Endothelial cell of umbilical vein (primary cell): ENCODE measurements at regions not wholly inside any gene's neighbourhood (a gene's known extent, or its start where the extent isn't known, plus 50 kb on each side); places are given as distances from the start of the nearest gene placed in this dataset.

Experiments used
- BruUV-seq: library from RNA; stranded (reverse); fragments of 400-500 nt; replicated peaks from 2 replicates; lab custom pipeline; 2021; lab: Mats Ljungman, UMichigan
- CTCF ChIA-PET: fragments of 300-600, 350-600 bp; sonication (Branson Sonifier 250); formaldehyde crosslinking; loops from one replicate; lab custom pipeline; 2021; ENCODE audit warnings: antibody characterized with exemption, inconsistent platforms; lab: Charles Lee
- POLR2A ChIA-PET: fragments of 300-600, 350-600 bp; sonication (Branson Sonifier 250); formaldehyde crosslinking; loops from one replicate; lab custom pipeline; 2021; ENCODE audit warnings: antibody characterized with exemption, inconsistent platforms; lab: Charles Lee
- DNase-seq: peaks from one replicate; pipeline ENCODE4 v3.0.0-alpha.2; 2011; ENCODE audit warnings: low read depth, low spot score
- FAIRE-seq: peaks from 2 replicates; lab custom pipeline; 2011; peaks lifted over from hg19 to GRCh38; lab: Jason Lieb, UNC
- H2AFZ ChIP-seq: 2 replicates; pipeline ENCODE4 v1.6.0; 2012; ENCODE audit warnings: low read depth, low read length, control low read depth, inconsistent platforms
- H3K27ac ChIP-seq: 2 replicates; pipeline ENCODE4 v1.5.1; 2011; ENCODE audit warnings: low read depth, mild to moderate bottlenecking, control low read depth, low read length, moderate library complexity; ENCODE audit not compliant: insufficient read depth
- H3K27me3 ChIP-seq, 2 experiments: 2 replicates each; pipeline versions ENCODE4 v1.6.0 to v1.6.1; 2011; ENCODE audit warnings: low read length in 2 of 2, mixed read lengths in 1 of 2; ENCODE audit not compliant: control insufficient read depth in 2 of 2, insufficient read depth in 2 of 2
- H3K36me3 ChIP-seq, 2 experiments: 2 replicates in 1 of 2; 3 replicates in 1 of 2; pipeline ENCODE4 v1.5.1; 2011; ENCODE audit warnings: low read length in 2 of 2, mild to moderate bottlenecking in 1 of 2, moderate library complexity in 1 of 2; ENCODE audit not compliant: control insufficient read depth in 2 of 2, insufficient read depth in 2 of 2; ENCODE audit errors: extremely low read depth in 1 of 2
- H3K4me1 ChIP-seq: 3 replicates; pipeline ENCODE4 v1.5.1; 2011; ENCODE audit warnings: mild to moderate bottlenecking, low read length; ENCODE audit not compliant: control insufficient read depth, insufficient read depth; ENCODE audit errors: extremely low read depth
- H3K4me2 ChIP-seq: 2 replicates; pipeline ENCODE4 v1.6.1; 2011; ENCODE audit warnings: low read length, control low read depth, mixed read lengths; ENCODE audit not compliant: insufficient read depth
- H3K4me3 ChIP-seq, 3 experiments: fragments of 200-600 bp in 1 of 3; sonication (generic), shearing (Covaris generic) in 1 of 3; replicated peaks in 1 of 3; 2 replicates each; pipeline ENCODE4 v1.5.1; 2011 to 2016; ENCODE audit warnings: control low read depth in 3 of 3, low read length in 3 of 3, mild to moderate bottlenecking in 2 of 3, inconsistent platforms in 1 of 3, low read depth in 1 of 3, moderate library complexity in 1 of 3; ENCODE audit not compliant: insufficient read depth in 1 of 3
- H3K79me2 ChIP-seq: 2 replicates; pipeline ENCODE4 v1.6.0; 2012; ENCODE audit warnings: low read length, inconsistent platforms; ENCODE audit not compliant: control insufficient read depth, insufficient read depth
- H3K9ac ChIP-seq: replicated peaks from 2 replicates; pipeline ENCODE3; 2011; ENCODE audit warnings: low read length, control low read depth; ENCODE audit not compliant: insufficient read depth; ENCODE audit errors: extremely low read depth
- H3K9me1 ChIP-seq: replicated peaks from 3 replicates; pipeline ENCODE4 v1.6.0; 2011; ENCODE audit warnings: mild to moderate bottlenecking, low read length; ENCODE audit not compliant: control insufficient read depth, insufficient read depth; ENCODE audit errors: extremely low read depth
- H3K9me3 ChIP-seq: replicated peaks from 2 replicates; pipeline ENCODE4 v1.5.1; 2012; ENCODE audit warnings: low read length, inconsistent platforms; ENCODE audit not compliant: control insufficient read depth, insufficient read depth
- H4K20me1 ChIP-seq: replicated peaks from 2 replicates; pipeline ENCODE3; 2011; ENCODE audit warnings: mild to moderate bottlenecking, low read length; ENCODE audit not compliant: control insufficient read depth, insufficient read depth; ENCODE audit errors: extremely low read depth
- CTCF ChIP-seq, 2 donors: IDR thresholded peaks; 1 replicate in 1 of 2; 2 replicates in 1 of 2; pipeline ENCODE4 v1.5.1; 2011; ENCODE audit warnings: low read length in 2 of 2, mild to moderate bottlenecking in 2 of 2, moderate library complexity in 2 of 2, control low read depth in 1 of 2, inconsistent platforms in 1 of 2, low read depth in 1 of 2; ENCODE audit not compliant: insufficient read depth in 1 of 2; ENCODE audit errors: extremely low read depth in 1 of 2
- EZH2 ChIP-seq: IDR thresholded peaks from 2 replicates; pipeline ENCODE4 v1.6.1; 2012; ENCODE audit warnings: borderline replicate concordance, low read depth, mild to moderate bottlenecking, moderate library complexity, low read length, inconsistent platforms; ENCODE audit not compliant: severe bottlenecking
- FOS ChIP-seq: IDR thresholded peaks from 2 replicates; pipeline ENCODE4 v1.6.1; 2011; ENCODE audit warnings: mild to moderate bottlenecking, low read length, moderate library complexity, borderline replicate concordance; ENCODE audit not compliant: insufficient read depth
- GATA2 ChIP-seq: IDR thresholded peaks from 2 replicates; pipeline ENCODE4 v1.7.0; 2011; ENCODE audit warnings: low read depth, mild to moderate bottlenecking, moderate library complexity, mixed read lengths, low read length; ENCODE audit not compliant: insufficient read length, insufficient read depth
- JUN ChIP-seq: IDR thresholded peaks from 2 replicates; pipeline ENCODE4 v1.6.1; 2011; ENCODE audit warnings: borderline replicate concordance, low read depth; ENCODE audit not compliant: insufficient read length, insufficient read depth
- MAX ChIP-seq: IDR thresholded peaks from 2 replicates; pipeline ENCODE4 v1.6.1; 2011; ENCODE audit not compliant: insufficient read depth, insufficient read length
- MYC ChIP-seq: IDR thresholded peaks from one replicate; pipeline ENCODE4 v1.6.1; 2011; ENCODE audit warnings: mild to moderate bottlenecking, low read depth, low read length
- POLR2A ChIP-seq: IDR thresholded peaks from 2 replicates; pipeline ENCODE4 v1.6.1; 2012; ENCODE audit warnings: low read depth, mild to moderate bottlenecking, control low read depth, low read length
- POLR2AphosphoS5 ChIP-seq: IDR thresholded peaks from 2 replicates; pipeline ENCODE4 v1.6.1; 2012; ENCODE audit warnings: low read depth, mild to moderate bottlenecking, control low read depth, low read length, moderate library complexity; ENCODE audit not compliant: insufficient read depth
- dilution Hi-C: fragments of 300-500 bp; cut with MboI; formaldehyde crosslinking; loops from one replicate; pipeline ENCODE4 v1.15.0; 2019; ENCODE audit warnings: low sequenced_read_pairs; ENCODE audit not compliant: extremely low pct_ligation_motif_present
- intact Hi-C: fragments of 100-400 bp; cut with micrococcal nuclease; formaldehyde crosslinking; loops from one replicate; pipeline ENCODE4 v1.10.0; 2022

- Histone ChIP-seq H3K9me1 (no peaks in the 10 kb centered on the region), H4K20me1 (no peaks in the 10 kb centered on the region), H3K9ac (no peak overlapping the region), H3K27ac (no peak overlapping the region), H3K9me3 (no peaks in the 10 kb centered on the region), H3K27me3 (no peaks in the 10 kb centered on the region), H3K79me2 (no peaks in the 10 kb centered on the region), H3K4me3 (no peak overlapping the region), H3K4me2 (no peak overlapping the region), H3K4me1 (no peaks in the 10 kb centered on the region), H3K36me3 (no peaks in the 10 kb centered on the region), H2AFZ (no peak overlapping the region)
- ChIA-PET CTCF (no interaction called here), POLR2A (no interaction called here)
- no peak for TF ChIP-seq MAX
- no peak for TF ChIP-seq EZH2
- no peak for TF ChIP-seq CTCF (IDR thresholded peaks at IDR 0.05; ENCODE audit: extremely low read depth in 1 of 2, insufficient read depth in 1 of 2, low read depth in 1 of 2, low read length in 2 of 2)
- TF ChIP-seq GATA2 = no peak
- no peak for TF ChIP-seq POLR2A
- DNase-seq = no peak
- intact Hi-C loops = no loop called here
- dilution Hi-C loops = no loop called here
- no peak for FAIRE-seq
- BruUV-seq = no TSS peak
These were observed 699.5 kb downstream of the DSC3 start for GRCh38 chr18:30343090-30343489.

- no peaks in the 10 kb centered on the region for H4K20me1 ChIP-seq
- no peak overlapping the region for H2AFZ ChIP-seq
- H3K79me2 ChIP-seq = no peaks in the 10 kb centered on the region
- FAIRE-seq (no peak), DNase-seq (no peak)
- no peaks in the 10 kb centered on the region for H3K36me3 ChIP-seq
- TF ChIP-seq EZH2 (no peak), JUN (no peak), MAX (no peak), CTCF (IDR thresholded peaks at IDR 0.05; ENCODE audit: extremely low read depth in 1 of 2, insufficient read depth in 1 of 2, low read depth in 1 of 2, low read length in 2 of 2) (no peak), FOS (no peak), GATA2 (no peak), MYC (no peak), POLR2AphosphoS5 (no peak), POLR2A (no peak)
- no peaks in the 10 kb centered on the region for H3K4me1 ChIP-seq
- H3K9me3 ChIP-seq = no peaks in the 10 kb centered on the region
- intact Hi-C loops (no loop called here), dilution Hi-C loops (no loop called here)
- ChIA-PET CTCF (no interaction called here), POLR2A (no interaction called here)
- no peaks in the 10 kb centered on the region for H3K9me1 ChIP-seq
- no peak overlapping the region for H3K27ac ChIP-seq
- no peaks in the 10 kb centered on the region for H3K27me3 ChIP-seq
- H3K4me2 ChIP-seq = no peak overlapping the region
- no peak overlapping the region for H3K4me3 ChIP-seq
- BruUV-seq = no TSS peak
- H3K9ac ChIP-seq = no peak overlapping the region
These were observed 699.9 kb downstream of the DSC3 start for GRCh38 chr18:30342675-30343074.
